Stimulated activated effector memory CD8-positive, alpha-beta T cell treated with anti-CD3 and anti-CD28 coated beads, Interleukin-12 subunit alpha, Interleukin-12 subunit beta, amount 100 ng/mL, for 72 hours (primary cell): ENCODE measurements at regions not wholly inside any gene's neighbourhood (a gene's known extent, or its start where the extent isn't known, plus 50 kb on each side); places are given as distances from the start of the nearest gene placed in this dataset.

Experiments used
- ATAC-seq: fragments of 150-1000 bp; cut with Tn5 transposase; 2 replicates; pipeline ENCODE4 v1.10.0; 2021
- DNase-seq, 2 donors: peaks; one replicate each; pipeline ENCODE4 v3.0.0; 2021 to 2022; ENCODE audit warnings: low spot score in 2 of 2
- H3K27ac Mint-ChIP-seq: one replicate; pipeline ENCODE4 v1.8.0; 2022; ENCODE audit warnings: mild to moderate bottlenecking, mixed read lengths
- H3K36me3 Mint-ChIP-seq: one replicate; pipeline ENCODE4 v1.8.0; 2022; ENCODE audit warnings: mild to moderate bottlenecking, mixed read lengths
- H3K4me1 Mint-ChIP-seq: one replicate; pipeline ENCODE4 v1.8.0; 2022; ENCODE audit warnings: mixed read lengths
- H3K4me3 Mint-ChIP-seq: one replicate; pipeline ENCODE4 v1.8.0; 2022; ENCODE audit warnings: mild to moderate bottlenecking, mixed read lengths
- H3K9me3 Mint-ChIP-seq: one replicate; pipeline ENCODE4 v1.8.0; 2022; ENCODE audit warnings: mixed read lengths

DNA sequence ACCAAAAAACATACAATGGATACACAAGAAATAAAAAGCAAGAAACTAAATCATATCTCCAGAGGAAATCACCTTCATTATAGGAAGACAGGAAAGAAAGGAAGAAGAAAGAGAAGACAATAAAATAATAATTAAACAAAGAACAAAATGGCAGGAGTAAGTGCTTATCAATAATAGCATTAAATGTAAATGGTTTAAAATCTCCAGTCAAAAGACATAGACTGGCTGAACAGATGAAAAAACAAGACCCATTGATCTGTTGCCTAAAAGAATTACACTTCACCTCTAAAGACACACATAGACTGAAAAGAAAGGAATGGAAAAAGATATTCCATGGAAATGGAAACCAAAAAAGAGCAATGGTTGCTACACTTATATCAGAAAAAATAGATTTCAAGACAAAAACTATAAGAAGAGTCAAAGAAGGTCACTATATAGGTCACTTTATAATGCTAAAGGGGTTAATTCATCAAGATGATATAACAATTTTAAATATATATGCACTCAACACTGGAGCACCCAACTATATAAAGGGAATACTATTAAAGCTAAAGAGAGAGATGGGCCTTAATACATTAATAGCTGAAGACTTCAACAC lies 118.4 kb upstream of the SESN3 start:
- DNase-seq (no peak), ATAC-seq (no peak)
- Mint-ChIP-seq H3K9me3 (peaks cover 10% of the 10 kb centered on the region), H3K4me3 (no peak overlapping the region), H3K27ac (no peak overlapping the region), H3K36me3 (no peaks in the 10 kb centered on the region), H3K4me1 (no peaks in the 10 kb centered on the region)

DNA sequence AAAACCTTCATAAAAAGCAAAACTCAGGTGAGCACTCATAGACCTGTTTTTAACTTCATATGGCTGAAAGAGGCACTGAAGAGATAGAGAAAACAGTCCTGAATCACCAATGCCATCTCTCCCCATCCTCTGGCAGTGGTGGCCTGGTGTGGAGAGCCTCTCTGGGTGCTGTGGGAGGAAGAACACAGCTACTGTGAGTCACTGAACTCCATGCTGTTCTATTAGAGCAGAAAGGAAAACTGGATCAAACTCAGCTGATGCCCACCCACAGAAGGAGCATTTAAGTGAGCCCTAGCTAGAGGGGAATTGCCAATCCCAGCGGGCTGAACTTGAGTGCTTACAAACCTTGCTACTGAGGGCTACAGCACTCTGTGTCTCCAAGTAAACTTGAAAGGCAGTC lies 115.3 kb upstream of the SESN3 start:
- Mint-ChIP-seq H3K9me3 (peaks cover 10% of the 10 kb centered on the region), H3K4me3 (no peak overlapping the region), H3K27ac (no peak overlapping the region), H3K4me1 (no peaks in the 10 kb centered on the region), H3K36me3 (no peaks in the 10 kb centered on the region)
- DNase-seq (no peak), ATAC-seq (no peak)

GRCh38 chr11:95345651-95346050 lies 114.6 kb upstream of the SESN3 start:
- H3K27ac Mint-ChIP-seq: no peak overlapping the region
- H3K4me3 Mint-ChIP-seq: no peak overlapping the region

DNA sequence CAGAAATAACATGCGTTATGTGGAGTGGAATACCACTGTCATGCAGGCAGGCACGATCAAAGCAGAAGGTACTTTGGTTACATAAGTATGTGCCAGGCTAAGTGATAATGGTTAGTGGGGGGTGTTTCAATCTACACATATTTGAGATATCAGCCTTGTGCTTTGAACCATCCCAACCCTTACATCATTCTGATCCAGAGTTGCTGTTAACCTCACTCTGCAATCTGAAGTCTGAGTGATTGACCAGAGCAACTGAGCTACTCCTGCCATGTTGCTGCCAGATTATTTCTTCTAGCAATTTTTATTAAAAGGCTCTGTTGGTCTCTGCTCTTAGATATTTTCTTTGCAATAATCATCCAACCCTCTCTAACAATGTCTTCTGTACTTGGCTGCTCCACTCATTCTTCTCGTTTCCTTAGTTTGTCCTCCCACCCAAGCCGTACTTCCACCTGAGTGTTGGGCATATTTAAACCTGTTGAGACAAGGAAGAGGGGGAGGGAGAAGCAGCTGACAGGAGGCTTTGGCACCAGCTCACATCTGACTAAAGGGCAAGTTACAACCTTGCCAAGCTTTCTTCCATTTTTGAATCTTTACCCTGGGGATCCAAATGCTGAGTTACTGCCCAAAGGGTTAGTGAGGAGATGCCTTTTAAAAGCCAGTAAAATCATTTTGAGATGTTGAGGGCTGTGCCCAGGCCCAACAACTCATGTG lies 114.1 kb upstream of the SESN3 start:
- Mint-ChIP-seq H3K4me3 (no peak overlapping the region), H3K27ac (no peak overlapping the region), H3K9me3 (peaks cover 10% of the 10 kb centered on the region), H3K36me3 (no peaks in the 10 kb centered on the region), H3K4me1 (no peaks in the 10 kb centered on the region)
- DNase-seq (no peak), ATAC-seq (no peak)

More at GRCh38 chr11:95345651-95346050, 114.6 kb upstream of the SESN3 start:
- no peaks in the 10 kb centered on the region for H3K36me3 Mint-ChIP-seq
- no peaks in the 10 kb centered on the region for H3K4me1 Mint-ChIP-seq
- H3K9me3 Mint-ChIP-seq: peaks cover 10% of the 10 kb centered on the region
- ATAC-seq (no peak), DNase-seq (no peak)

GRCh38 chr11:95341221-95341620 lies 110.2 kb upstream of the SESN3 start:
- Mint-ChIP-seq H3K4me1 (no peaks in the 10 kb centered on the region), H3K27ac (no peak overlapping the region), H3K4me3 (no peak overlapping the region), H3K36me3 (no peaks in the 10 kb centered on the region), H3K9me3 (no peaks in the 10 kb centered on the region)
- DNase-seq (no peak), ATAC-seq (no peak)

GRCh38 chr11:95339086-95339901 lies 108.3 kb upstream of the SESN3 start:
- H3K36me3 Mint-ChIP-seq: no peaks in the 10 kb centered on the region
- no peak overlapping the region for H3K27ac Mint-ChIP-seq
- DNase-seq (no peak), ATAC-seq (no peak)
- H3K4me1 Mint-ChIP-seq: no peaks in the 10 kb centered on the region
- no peaks in the 10 kb centered on the region for H3K9me3 Mint-ChIP-seq
- H3K4me3 Mint-ChIP-seq: no peak overlapping the region

GRCh38 chr11:95338430-95338991 lies 107.5 kb upstream of the SESN3 start:
- H3K4me1 Mint-ChIP-seq: no peaks in the 10 kb centered on the region
- H3K36me3 Mint-ChIP-seq: no peaks in the 10 kb centered on the region
- peak; percentile 9 for ATAC-seq
- no peaks in the 10 kb centered on the region for H3K9me3 Mint-ChIP-seq
- DNase-seq: no peak
- H3K4me3 Mint-ChIP-seq: no peak overlapping the region
- H3K27ac Mint-ChIP-seq: no peak overlapping the region

DNA sequence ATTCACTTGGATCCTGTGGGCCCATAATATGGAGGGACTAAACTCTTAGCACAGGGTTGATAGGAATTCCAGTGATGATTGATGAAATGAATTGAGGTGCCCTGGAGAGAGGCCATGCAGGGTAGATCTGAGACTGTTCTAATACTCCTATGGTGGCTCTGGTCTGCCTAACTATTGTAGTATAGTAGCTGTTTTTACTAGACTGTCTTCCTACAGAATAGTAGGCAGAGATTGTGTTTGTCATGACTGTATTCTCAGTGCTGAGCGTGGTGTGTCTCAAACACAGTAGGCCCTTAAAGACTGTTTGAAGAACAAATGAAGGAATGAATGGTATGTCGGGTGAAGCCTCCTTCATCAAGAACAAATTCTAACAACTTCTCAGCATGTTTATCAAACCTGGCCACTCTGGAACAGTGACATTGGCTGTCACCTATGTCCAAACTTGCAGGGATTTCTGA lies 107.0 kb upstream of the SESN3 start:
- Mint-ChIP-seq H3K36me3 (no peaks in the 10 kb centered on the region), H3K9me3 (no peaks in the 10 kb centered on the region), H3K4me3 (no peak overlapping the region), H3K4me1 (no peaks in the 10 kb centered on the region), H3K27ac (no peak overlapping the region)
- DNase-seq: no peak
- peak; percentile 17 for ATAC-seq

GRCh38 chr11:95337175-95337957 lies 106.4 kb upstream of the SESN3 start:
- Mint-ChIP-seq H3K27ac (no peak overlapping the region), H3K36me3 (no peaks in the 10 kb centered on the region), H3K9me3 (no peaks in the 10 kb centered on the region), H3K4me1 (no peaks in the 10 kb centered on the region), H3K4me3 (no peak overlapping the region)
- no peak for DNase-seq
- peak; percentile 60 for ATAC-seq

DNA sequence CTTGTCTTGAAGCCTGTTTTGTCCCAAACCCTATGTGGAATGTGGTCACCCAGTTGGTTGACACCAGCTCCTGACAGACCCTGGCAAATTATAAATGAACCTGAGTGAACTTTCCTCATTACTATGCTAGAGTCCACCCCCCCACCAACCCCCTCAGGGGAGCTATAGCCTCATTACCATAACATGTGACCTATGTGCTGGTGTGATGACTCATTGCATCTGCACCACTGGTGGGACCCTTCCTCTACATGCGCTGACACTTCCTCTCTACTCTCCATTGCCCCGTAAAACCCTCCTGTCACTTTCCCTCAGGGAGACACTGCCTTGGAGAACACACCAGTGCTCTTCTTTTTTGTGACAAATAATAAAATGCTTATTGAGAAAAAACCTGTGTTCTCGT lies 105.0 kb upstream of the SESN3 start:
- Mint-ChIP-seq H3K9me3 (no peaks in the 10 kb centered on the region), H3K36me3 (no peaks in the 10 kb centered on the region), H3K4me1 (no peaks in the 10 kb centered on the region), H3K27ac (no peak overlapping the region), H3K4me3 (no peak overlapping the region)
- no peak for DNase-seq
- no peak for ATAC-seq

DNA sequence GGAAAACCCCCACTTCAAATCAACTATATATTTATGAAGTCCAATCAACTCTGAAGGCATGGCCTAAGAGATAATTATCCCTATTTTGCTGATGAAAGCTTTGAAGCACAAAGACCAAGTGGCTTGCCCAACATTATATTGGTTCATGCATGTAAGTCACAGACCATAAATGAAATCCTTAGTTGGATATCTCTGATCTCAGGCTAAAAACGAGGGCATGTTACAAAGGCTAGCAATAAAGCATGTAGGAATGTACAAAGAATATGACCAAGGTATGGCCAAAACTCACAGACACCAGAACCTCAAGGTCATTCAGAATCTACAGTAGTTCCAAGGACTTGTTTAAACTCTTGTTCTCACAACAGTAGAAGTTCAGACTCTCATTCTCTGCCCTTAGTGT lies 100.2 kb upstream of the SESN3 start:
- no peak for ATAC-seq
- no peak for DNase-seq
- no peak overlapping the region for H3K27ac Mint-ChIP-seq
- no peak overlapping the region for H3K4me3 Mint-ChIP-seq
- H3K4me1 Mint-ChIP-seq: no peaks in the 10 kb centered on the region
- H3K9me3 Mint-ChIP-seq: no peaks in the 10 kb centered on the region
- H3K36me3 Mint-ChIP-seq: no peaks in the 10 kb centered on the region

DNA sequence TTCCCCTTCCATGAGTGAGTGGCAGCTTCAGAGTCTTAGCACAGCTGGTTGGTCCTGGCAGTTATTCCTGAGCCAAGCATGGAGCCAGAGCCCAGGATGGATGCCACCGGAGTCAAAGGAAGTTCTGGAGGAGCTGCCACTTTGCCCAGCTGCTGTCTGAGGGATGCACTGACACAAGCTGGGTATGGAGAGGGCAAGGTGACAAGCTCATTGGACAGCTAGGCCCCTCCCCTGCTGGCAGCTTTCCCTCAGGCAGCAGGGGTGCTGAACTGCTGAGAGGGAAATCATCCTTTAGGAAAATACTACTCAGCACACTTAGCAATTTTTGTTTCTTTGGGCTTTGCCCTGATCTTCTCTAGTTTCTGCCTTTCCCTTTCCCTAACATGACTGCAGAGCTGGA lies 99.3 kb upstream of the SESN3 start:
- no peaks in the 10 kb centered on the region for H3K4me1 Mint-ChIP-seq
- H3K4me3 Mint-ChIP-seq: no peak overlapping the region
- H3K27ac Mint-ChIP-seq: no peak overlapping the region
- ATAC-seq: no peak
- DNase-seq: no peak
- no peaks in the 10 kb centered on the region for H3K36me3 Mint-ChIP-seq
- no peaks in the 10 kb centered on the region for H3K9me3 Mint-ChIP-seq

- H3K4me1 Mint-ChIP-seq: no peaks in the 10 kb centered on the region
- no peak overlapping the region for H3K4me3 Mint-ChIP-seq
- DNase-seq (no peak), ATAC-seq (no peak)
- no peaks in the 10 kb centered on the region for H3K9me3 Mint-ChIP-seq
- H3K27ac Mint-ChIP-seq: no peak overlapping the region
- H3K36me3 Mint-ChIP-seq: no peaks in the 10 kb centered on the region
Measured at GRCh38 chr11:95327273-95327948, 96.4 kb upstream of the SESN3 start.

- ATAC-seq (no peak), DNase-seq (no peak)
- Mint-ChIP-seq H3K36me3 (no peaks in the 10 kb centered on the region), H3K4me1 (no peaks in the 10 kb centered on the region), H3K27ac (no peak overlapping the region), H3K9me3 (no peaks in the 10 kb centered on the region), H3K4me3 (no peak overlapping the region)
Measured at GRCh38 chr11:95325777-95326258, 94.8 kb upstream of the SESN3 start.
